ENCODE measurements at regions not wholly inside any gene's neighbourhood (a gene's known extent, or its start where the extent isn't known, plus 50 kb on each side); places are given as distances from the start of the nearest gene placed in this dataset.

DNA sequence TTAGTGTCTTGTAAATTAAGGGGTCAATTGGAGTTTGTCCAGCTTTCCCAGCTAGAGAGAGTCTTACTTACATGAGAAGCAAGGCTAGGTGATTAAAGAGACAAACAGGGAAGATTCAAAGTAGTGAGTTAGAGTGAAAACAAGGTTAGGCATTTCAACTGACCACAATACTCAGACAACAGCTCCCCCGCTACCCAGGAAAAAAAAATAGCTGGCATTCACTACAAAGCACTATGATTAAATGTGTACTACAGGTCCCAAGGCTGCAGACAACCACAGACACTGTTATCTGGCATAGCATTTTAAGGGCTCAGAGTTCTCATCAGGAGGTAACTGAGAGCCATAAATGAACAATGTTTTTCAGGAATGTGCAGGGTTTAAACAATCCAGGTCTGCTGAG, 680.9 kb downstream of the TMEM121 start:
- DNase-seq (ENCODE audit: low read depth), result no peak
- TF ChIP-seq, protein P1, sequence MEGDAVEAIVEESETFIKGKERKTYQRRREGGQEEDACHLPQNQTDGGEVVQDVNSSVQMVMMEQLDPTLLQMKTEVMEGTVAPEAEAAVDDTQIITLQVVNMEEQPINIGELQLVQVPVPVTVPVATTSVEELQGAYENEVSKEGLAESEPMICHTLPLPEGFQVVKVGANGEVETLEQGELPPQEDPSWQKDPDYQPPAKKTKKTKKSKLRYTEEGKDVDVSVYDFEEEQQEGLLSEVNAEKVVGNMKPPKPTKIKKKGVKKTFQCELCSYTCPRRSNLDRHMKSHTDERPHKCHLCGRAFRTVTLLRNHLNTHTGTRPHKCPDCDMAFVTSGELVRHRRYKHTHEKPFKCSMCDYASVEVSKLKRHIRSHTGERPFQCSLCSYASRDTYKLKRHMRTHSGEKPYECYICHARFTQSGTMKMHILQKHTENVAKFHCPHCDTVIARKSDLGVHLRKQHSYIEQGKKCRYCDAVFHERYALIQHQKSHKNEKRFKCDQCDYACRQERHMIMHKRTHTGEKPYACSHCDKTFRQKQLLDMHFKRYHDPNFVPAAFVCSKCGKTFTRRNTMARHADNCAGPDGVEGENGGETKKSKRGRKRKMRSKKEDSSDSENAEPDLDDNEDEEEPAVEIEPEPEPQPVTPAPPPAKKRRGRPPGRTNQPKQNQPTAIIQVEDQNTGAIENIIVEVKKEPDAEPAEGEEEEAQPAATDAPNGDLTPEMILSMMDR (conservative IDR thresholded peaks at IDR 0.05; ENCODE audit: low read depth, low read length), result no peak
- no peak overlapping the region for H3K4me3 ChIP-seq (ENCODE audit: low read length)

DNA sequence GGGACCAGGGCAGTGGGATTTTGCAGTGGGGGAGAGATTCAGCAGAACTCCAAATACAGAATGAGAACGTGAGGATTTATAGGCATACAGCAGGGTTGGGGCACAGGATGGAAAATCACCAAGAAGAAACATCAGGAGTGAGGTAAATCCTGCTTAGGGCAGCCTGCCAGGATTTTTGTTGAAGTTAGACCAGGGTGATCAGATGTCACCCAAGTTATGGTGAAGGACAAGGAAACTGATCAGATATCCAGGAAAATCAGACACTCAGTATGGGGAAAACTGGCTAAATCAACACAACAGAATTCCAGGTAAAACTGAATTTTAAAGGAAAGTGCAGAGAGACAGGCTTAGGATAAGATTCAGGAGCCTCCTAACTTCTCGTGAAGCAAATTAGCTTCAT, 682.4 kb downstream of the TMEM121 start:
- TF ChIP-seq, protein P1 (conservative IDR thresholded peaks at IDR 0.05; ENCODE audit: low read depth, low read length), result no peak
- DNase-seq (ENCODE audit: low read depth), result no peak

DNA sequence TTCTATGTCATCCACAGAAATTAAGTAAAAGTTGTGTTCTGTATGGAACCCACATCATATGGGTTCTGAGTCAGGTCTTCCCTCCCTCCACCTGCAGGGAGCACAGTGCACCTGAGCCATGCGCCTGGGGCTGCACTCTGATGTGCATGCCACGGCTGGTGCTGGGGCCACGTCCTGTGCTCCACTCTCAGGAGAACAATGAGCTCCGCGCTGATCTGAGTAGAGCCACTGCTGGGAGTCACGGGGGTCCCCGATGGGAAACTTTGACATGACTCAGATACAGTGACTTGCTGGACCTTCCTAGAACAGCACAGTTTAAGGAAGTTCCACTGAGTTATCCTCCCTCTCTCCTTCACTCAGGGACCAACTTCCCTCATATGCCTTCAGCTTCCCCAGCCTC, 683.4 kb downstream of the TMEM121 start:
- H3K4me3 ChIP-seq (ENCODE audit: low read length), result no peak overlapping the region
- TF ChIP-seq, protein P1 (conservative IDR thresholded peaks at IDR 0.05; ENCODE audit: low read depth, low read length), result no peak
- no peak for DNase-seq (ENCODE audit: low read depth)

More for the DNA sequence above, 682.4 kb downstream of the TMEM121 start:
- no peak overlapping the region for H3K4me3 ChIP-seq (ENCODE audit: low read length)

DNA sequence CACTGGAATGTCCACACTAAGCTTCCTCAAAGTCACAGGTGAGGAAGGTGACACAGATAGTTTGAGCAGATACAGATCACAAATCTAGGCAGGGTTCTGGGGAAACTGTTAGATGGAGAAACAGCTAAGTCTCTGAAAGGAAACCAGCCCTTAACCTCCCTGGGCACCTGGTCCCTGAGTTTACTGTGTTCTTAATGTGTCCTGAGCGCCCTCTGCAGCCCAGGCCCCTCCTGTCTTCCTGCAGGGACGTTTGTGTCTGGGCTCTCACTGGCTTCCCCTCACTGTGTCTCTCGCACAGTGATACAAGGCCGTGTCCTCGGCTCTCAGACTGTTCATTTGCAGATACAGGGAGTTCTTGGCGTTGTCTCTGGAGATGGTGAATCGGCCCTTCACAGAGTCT, 684.3 kb downstream of the TMEM121 start:
- no peak overlapping the region for H3K4me3 ChIP-seq (ENCODE audit: low read length)
- TF ChIP-seq, protein P1 (conservative IDR thresholded peaks at IDR 0.05; ENCODE audit: low read depth, low read length), result no peak
- no peak for DNase-seq (ENCODE audit: low read depth)

DNA sequence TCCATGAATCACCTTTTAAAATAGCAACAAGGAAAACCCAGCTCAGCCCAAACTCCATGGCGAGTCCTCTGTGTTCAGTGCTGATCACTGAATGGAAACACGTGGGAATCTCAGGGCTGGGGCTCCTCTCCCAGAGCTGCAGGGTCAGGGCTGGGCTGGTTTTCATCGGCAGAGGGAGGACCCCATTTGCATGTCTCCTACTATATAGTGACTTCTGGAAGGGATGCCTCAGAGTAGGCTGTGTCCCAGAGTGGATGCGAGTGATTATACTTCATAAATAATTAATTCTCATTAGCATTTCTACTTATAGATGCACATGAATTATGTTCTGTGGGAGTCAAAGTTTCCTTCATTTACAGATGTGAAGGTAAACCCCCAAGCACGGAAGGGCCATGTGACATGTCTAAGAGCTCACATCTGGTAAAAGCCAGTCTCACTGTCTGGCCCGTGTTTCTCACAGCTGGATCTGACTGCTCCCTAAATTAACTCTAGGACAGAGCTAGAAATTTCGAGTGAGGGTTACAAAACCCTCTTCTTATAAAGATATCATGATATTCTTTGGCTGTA, 685.0 kb downstream of the TMEM121 start:
- TF ChIP-seq, protein P1 (conservative IDR thresholded peaks at IDR 0.05; ENCODE audit: low read depth, low read length), result no peak
- no peak for DNase-seq (ENCODE audit: low read depth)
- H3K4me3 ChIP-seq (ENCODE audit: low read length), result no peak overlapping the region

DNA sequence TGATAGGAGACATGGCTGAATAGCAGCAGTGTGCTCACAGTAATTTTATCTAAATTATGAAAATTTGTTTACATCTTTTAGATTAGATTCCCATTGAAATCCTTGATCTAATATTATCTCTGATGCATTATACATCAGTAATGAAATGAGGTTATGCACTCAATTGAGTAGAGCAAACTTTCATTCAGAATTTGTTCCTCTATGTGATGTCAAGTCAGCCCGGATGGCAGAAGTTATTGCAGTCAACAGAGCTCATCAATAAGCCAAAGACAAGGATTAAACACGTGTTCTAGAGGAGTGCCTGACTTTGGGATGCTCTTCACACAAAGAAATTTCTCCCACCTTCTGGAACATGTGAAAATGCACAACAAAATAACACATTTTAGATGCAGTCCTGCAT, 688.8 kb downstream of the TMEM121 start:
- H3K4me3 ChIP-seq (ENCODE audit: low read length), result no peak overlapping the region
- DNase-seq (ENCODE audit: low read depth), result no peak
- TF ChIP-seq, protein P1 (conservative IDR thresholded peaks at IDR 0.05; ENCODE audit: low read depth, low read length), result no peak

DNA sequence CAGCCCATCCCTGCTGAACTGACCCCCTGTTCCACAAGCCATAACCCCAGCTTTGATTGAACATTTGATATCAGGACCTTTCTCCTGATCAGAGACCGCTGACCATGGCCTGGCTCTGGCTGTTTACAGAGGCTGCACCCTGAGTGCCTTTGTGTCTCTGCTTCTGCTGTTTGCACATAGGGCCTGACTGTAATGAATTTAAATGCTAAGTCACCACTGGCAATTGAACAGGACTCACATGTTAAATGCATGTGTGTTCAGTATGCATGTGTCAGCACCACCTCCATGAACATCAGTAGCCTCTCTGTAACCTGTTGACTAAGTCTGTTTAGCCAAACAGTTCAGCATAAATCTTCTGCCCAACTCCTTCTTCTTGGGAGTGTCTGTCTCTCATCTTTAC, 690.3 kb downstream of the TMEM121 start:
- no peak for DNase-seq (ENCODE audit: low read depth)
- H3K4me3 ChIP-seq (ENCODE audit: low read length), result no peak overlapping the region
- TF ChIP-seq, protein P1 (conservative IDR thresholded peaks at IDR 0.05; ENCODE audit: low read depth, low read length), result no peak
